GM21515 (cell line): ENCODE measurements at regions not wholly inside any gene's neighbourhood (a gene's known extent, or its start where the extent isn't known, plus 50 kb on each side); places are given as distances from the start of the nearest gene placed in this dataset.

Experiments used
- ATAC-seq: cut with Tn5 transposase; IDR thresholded peaks from one replicate; pipeline ENCODE4 v1.9.1; 2021; ENCODE audit not compliant: unreplicated experiment

DNA sequence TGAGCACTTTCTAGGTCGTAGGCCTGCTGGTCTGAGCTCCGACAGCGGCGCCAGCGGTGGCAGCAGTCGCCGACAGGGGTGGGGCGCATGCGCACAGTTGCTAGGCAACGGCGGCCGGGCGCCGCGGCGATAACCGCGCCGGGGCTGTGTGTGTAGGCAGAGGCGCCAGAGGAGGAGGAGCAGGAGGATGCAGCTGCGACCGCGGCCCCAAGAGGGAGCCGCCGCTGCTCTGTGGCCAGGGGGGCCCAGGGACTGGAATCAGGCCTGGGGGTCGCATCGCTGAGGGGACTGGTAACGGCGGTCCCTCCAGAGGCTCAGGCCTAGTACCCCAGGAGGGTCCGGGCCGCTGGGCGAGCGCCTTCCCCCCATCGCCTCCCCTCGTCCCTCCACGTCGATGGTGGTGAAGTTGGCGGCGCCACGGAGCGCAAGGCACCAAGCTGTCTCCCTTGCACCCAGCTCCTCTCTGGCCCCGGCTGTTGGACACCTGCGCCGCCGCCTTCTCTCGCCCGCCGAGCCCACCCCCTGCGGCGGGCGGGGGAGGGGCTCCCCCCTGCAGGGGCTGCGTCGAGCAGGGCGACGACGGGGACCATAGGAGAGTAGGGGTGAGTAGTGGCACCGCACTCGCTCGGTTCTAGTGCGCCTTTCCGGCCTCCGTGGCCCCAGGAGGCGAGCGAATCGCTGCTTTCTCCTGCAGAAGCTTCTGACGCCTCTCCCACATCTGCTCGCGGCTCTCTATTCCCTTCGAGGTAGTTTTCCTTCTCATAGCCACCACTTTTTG is 58.6 kb upstream of the ZC4H2 start, which contains the start of gene ZC3H12B:
Gene ZC3H12B (plus strand): TSS at position 159 of the 778 bp plus-strand sequence.
- peak; percentile 98 for ATAC-seq

DNA sequence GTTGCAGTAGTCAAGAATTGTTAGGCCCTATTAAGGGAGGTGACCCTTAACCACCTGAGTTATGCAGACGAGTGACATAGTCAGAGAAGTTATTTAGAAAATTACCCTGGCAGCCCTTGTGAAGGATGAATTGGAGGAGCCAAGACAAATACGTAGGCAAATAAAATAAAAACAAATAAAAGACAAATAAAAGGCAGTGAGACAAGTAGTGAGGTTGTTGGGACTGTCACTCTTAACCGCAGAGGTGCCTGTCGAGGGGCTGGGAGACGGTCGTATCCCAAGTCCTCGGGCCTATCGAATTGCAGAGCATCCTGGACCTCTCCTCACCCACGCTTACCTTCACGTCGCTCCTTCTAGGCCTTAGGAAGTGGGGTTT is 58.0 kb upstream of the ZC4H2 start:
- no peak for ATAC-seq
